Gastroesophageal sphincter (tissue), 3 donors: ENCODE measurements at regions not wholly inside any gene's neighbourhood (a gene's known extent, or its start where the extent isn't known, plus 50 kb on each side); places are given as distances from the start of the nearest gene placed in this dataset.

Experiments
- CTCF ChIP-seq, 4 experiments: fragments of 200-600 bp in 2 of 4; fragments of 450-650 bp in 2 of 4; sonication (generic) in 1 of 4; IDR thresholded peaks; one replicate each; pipeline ENCODE4 v1.5.1; 2017 to 2019; ENCODE audit warnings: antibody characterized with exemption in 4 of 4, mild to moderate bottlenecking in 2 of 4, moderate library complexity in 2 of 4
- EP300 ChIP-seq: sonication (generic); formaldehyde crosslinking; IDR thresholded peaks from one replicate; pipeline ENCODE4 v1.6.1; 2017; ENCODE audit warnings: antibody characterized with exemption, mild to moderate bottlenecking

- TF ChIP-seq CTCF (IDR thresholded peaks at IDR 0.05) = no peak
- no peak for TF ChIP-seq EP300
Measured at GRCh38 chr7:52053525-52053924, 736.9 kb upstream of the COBL start.
